Left lung (tissue), 4 donors: ENCODE measurements at regions not wholly inside any gene's neighbourhood (a gene's known extent, or its start where the extent isn't known, plus 50 kb on each side); places are given as distances from the start of the nearest gene placed in this dataset.
"Not testable (repeated sequence)": the region's sequence is repeated elsewhere in the genome, so short reads cannot be mapped to it uniquely, and the experiment has no call there.

Source experiments
- ATAC-seq: fragments of 200-7000 bp; cut with Tn5 transposase; one replicate; pipeline ENCODE4 v1.9.1; 2020; ENCODE audit warnings: moderate library complexity
- DNase-seq, 4 donors: peaks; one replicate each; pipeline ENCODE4 v3.0.0-alpha.2; 2013 to 2020
- H3K27ac ChIP-seq, 2 donors: fragments of 200-600 bp; sonication (generic) in 1 of 2; one replicate each; pipeline versions ENCODE4 v1.5.0 to v1.8.0; 2020 to 2021
- H3K27me3 ChIP-seq, 2 donors: fragments of 200-600 bp; sonication (generic) in 1 of 2; one replicate each; pipeline versions ENCODE4 v1.5.0 to v1.8.0; 2020 to 2021
- H3K36me3 ChIP-seq, 2 donors: fragments of 200-600 bp; sonication (generic) in 1 of 2; one replicate each; pipeline versions ENCODE4 v1.5.0 to v1.8.0; 2020 to 2021
- H3K4me1 ChIP-seq, 2 donors: fragments of 200-600 bp; one replicate each; pipeline ENCODE4 v1.8.0; 2021
- H3K4me3 ChIP-seq, 2 donors: fragments of 200-600 bp; sonication (generic) in 1 of 2; one replicate each; pipeline versions ENCODE4 v1.5.0 to v1.8.0; 2020 to 2021; ENCODE audit warnings: mild to moderate bottlenecking in 1 of 2
- H3K9me3 ChIP-seq, 2 donors: fragments of 200-600 bp; sonication (generic) in 1 of 2; one replicate each; pipeline versions ENCODE4 v1.5.0 to v1.8.0; 2020 to 2021
- CTCF ChIP-seq, 2 donors: fragments of 200-600 bp; sonication (generic) in 1 of 2; IDR thresholded peaks; one replicate each; pipeline versions ENCODE4 v1.5.0 to v1.8.0; 2021; ENCODE audit warnings: antibody characterized with exemption in 2 of 2
- intact Hi-C, 2 donors: fragments of 100-400 bp; cut with DNase I; formaldehyde crosslinking; loops; one replicate each; pipeline versions ENCODE4 v1.11.2 to v1.14.2; 2022
- donor health status: DM: no; HTN: yes; CAD: no.
- donor health status: DM: no; HTN: no; CAD: no.

GRCh38 chr13:81874681-81875661, 1534.0 kb upstream of the SPRY2 start:
- H3K9me3 ChIP-seq = no peaks in the 10 kb centered on the region
- TF ChIP-seq CTCF (IDR thresholded peaks at IDR 0.05) = no peak
- H3K4me1 ChIP-seq = no peaks in the 10 kb centered on the region
- no peaks in the 10 kb centered on the region for H3K36me3 ChIP-seq
- DNase-seq = no peak
- H3K27ac ChIP-seq = no peak overlapping the region
- H3K27me3 ChIP-seq = no peaks in the 10 kb centered on the region
- no peak overlapping the region for H3K4me3 ChIP-seq
- ATAC-seq = no peak
- intact Hi-C loops = no loop called here

- no peak overlapping the region for H3K27ac ChIP-seq
- no peaks in the 10 kb centered on the region for H3K36me3 ChIP-seq
- ATAC-seq = no peak
- DNase-seq = no peak
- H3K27me3 ChIP-seq = no peaks in the 10 kb centered on the region
- H3K9me3 ChIP-seq = no peaks in the 10 kb centered on the region
- intact Hi-C loops = no loop called here
- no peak overlapping the region for H3K4me3 ChIP-seq
- no peak for TF ChIP-seq CTCF (IDR thresholded peaks at IDR 0.05)
- H3K4me1 ChIP-seq = no peaks in the 10 kb centered on the region
Measured at GRCh38 chr13:81874253-81874652, 1533.3 kb upstream of the SPRY2 start.

GRCh38 chr13:81872581-81872980, 1531.7 kb upstream of the SPRY2 start:
- no peak overlapping the region for H3K27ac ChIP-seq
- no peaks in the 10 kb centered on the region for H3K9me3 ChIP-seq
- DNase-seq = peak in 1 of 4 donors; percentile 5
- no peak overlapping the region for H3K4me3 ChIP-seq
- TF ChIP-seq CTCF (IDR thresholded peaks at IDR 0.05) = no peak
- intact Hi-C loops = no loop called here
- no peaks in the 10 kb centered on the region for H3K36me3 ChIP-seq
- ATAC-seq = no peak
- no peaks in the 10 kb centered on the region for H3K27me3 ChIP-seq
- no peaks in the 10 kb centered on the region for H3K4me1 ChIP-seq

GRCh38 chr13:81871751-81872325, 1530.9 kb upstream of the SPRY2 start:
- intact Hi-C loops, DNase-seq, H3K27me3 ChIP-seq, H3K4me1 ChIP-seq, H3K9me3 ChIP-seq, ATAC-seq, H3K4me3 ChIP-seq, H3K36me3 ChIP-seq, H3K27ac ChIP-seq: not testable (repeated sequence)

GRCh38 chr13:81848291-81848690, 1507.4 kb upstream of the SPRY2 start:
- no peaks in the 10 kb centered on the region for H3K36me3 ChIP-seq
- DNase-seq (no peak), ATAC-seq (no peak)
- no peak overlapping the region for H3K27ac ChIP-seq
- H3K4me1 ChIP-seq = no peaks in the 10 kb centered on the region
- no peaks in the 10 kb centered on the region for H3K9me3 ChIP-seq
- intact Hi-C loops = no loop called here
- no peaks in the 10 kb centered on the region for H3K27me3 ChIP-seq
- no peak overlapping the region for H3K4me3 ChIP-seq
- no peak for TF ChIP-seq CTCF (IDR thresholded peaks at IDR 0.05)
